ENCODE measurements at regions not wholly inside any gene's neighbourhood (a gene's known extent, or its start where the extent isn't known, plus 50 kb on each side); places are given as distances from the start of the nearest gene placed in this dataset.

DNA sequence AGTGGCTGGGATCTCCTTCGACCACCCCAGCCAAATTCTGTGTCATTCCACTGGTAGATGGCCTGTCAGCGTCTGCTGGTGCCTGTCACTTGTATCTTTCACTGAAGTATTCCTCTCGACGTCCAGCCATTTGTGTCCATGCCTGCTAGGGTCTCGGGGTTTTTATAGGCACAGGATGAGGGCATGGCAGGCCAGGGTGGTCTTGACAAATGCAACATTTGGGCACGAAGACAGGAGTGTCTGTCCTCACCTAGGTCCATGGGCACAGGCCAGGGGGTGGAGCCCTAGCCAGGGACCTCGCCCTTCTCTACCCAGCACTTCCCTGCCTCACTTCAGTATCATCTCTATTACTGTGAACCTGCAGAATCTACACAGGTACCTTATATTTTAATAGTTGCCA lies 2223.9 kb upstream of the ACO1 start:
- intact Hi-C loops (cut with DNase I): no loop called here
- DNase-seq: no peak

DNA sequence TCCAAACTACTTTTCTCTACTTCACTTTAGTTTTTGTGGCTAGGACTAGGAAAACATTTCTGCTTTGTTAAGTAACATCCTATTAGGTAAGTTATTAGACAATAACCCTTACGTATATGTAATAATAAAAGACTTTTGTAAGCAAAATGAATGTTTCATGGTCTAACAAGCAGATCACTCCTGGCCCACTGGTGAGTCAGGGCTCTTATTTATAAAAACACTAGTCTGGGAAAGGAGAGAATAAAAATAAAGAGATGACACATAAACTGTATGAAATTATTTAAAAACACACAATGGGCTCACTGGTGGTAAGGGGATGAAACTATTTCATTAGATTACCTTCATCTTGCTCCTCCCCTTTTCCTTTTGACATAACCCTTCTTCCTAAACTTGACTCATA lies 2212.2 kb upstream of the ACO1 start:
- no peak for DNase-seq
- no peak overlapping the region for H3K4me3 ChIP-seq

More for the DNA sequence above, 2223.9 kb upstream of the ACO1 start:
- Histone ChIP-seq H3K27me3 (ENCODE audit: low read depth) (no peaks in the 10 kb centered on the region), H3K27ac (no peak overlapping the region), H3K4me3 (no peak overlapping the region), H3K36me3 (no peaks in the 10 kb centered on the region), H3K9me3 (no peaks in the 10 kb centered on the region), H3K4me1 (no peaks in the 10 kb centered on the region)
- no peak for ATAC-seq
- TF ChIP-seq, protein P1, sequence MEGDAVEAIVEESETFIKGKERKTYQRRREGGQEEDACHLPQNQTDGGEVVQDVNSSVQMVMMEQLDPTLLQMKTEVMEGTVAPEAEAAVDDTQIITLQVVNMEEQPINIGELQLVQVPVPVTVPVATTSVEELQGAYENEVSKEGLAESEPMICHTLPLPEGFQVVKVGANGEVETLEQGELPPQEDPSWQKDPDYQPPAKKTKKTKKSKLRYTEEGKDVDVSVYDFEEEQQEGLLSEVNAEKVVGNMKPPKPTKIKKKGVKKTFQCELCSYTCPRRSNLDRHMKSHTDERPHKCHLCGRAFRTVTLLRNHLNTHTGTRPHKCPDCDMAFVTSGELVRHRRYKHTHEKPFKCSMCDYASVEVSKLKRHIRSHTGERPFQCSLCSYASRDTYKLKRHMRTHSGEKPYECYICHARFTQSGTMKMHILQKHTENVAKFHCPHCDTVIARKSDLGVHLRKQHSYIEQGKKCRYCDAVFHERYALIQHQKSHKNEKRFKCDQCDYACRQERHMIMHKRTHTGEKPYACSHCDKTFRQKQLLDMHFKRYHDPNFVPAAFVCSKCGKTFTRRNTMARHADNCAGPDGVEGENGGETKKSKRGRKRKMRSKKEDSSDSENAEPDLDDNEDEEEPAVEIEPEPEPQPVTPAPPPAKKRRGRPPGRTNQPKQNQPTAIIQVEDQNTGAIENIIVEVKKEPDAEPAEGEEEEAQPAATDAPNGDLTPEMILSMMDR (IDR thresholded peaks at IDR 0.05): no peak

DNA sequence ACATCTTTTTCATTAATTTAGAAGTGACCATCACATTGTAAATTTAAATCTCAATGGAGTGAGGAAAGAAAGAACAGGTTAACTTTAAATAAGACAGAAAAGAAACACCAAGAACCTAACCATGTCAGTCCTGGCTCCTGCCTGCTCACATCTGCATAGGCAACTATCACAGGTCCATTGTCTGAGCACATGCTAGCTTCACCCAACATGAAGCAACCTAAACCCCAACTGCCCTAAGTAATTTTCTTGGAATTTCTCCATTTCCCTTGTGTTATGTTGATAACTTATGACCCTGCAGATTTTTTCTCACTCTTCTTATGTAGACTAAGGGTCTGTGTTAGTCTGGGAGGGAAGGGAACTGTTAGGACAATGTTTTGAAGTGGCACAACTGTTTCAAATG lies 2205.8 kb upstream of the ACO1 start:
- DNase-seq (no peak), ATAC-seq (no peak)
- TF ChIP-seq, protein P1 (IDR thresholded peaks at IDR 0.05): no peak

More for the DNA sequence above, 2212.2 kb upstream of the ACO1 start:
- intact Hi-C loops (cut with DNase I): no loop called here
- Histone ChIP-seq H3K4me1 (no peaks in the 10 kb centered on the region), H3K27me3 (ENCODE audit: low read depth) (no peaks in the 10 kb centered on the region), H3K9me3 (peaks cover 6% of the 10 kb centered on the region), H3K36me3 (no peaks in the 10 kb centered on the region), H3K27ac (no peak overlapping the region)
- TF ChIP-seq, protein P1 (IDR thresholded peaks at IDR 0.05): no peak
- no peak for ATAC-seq

DNA sequence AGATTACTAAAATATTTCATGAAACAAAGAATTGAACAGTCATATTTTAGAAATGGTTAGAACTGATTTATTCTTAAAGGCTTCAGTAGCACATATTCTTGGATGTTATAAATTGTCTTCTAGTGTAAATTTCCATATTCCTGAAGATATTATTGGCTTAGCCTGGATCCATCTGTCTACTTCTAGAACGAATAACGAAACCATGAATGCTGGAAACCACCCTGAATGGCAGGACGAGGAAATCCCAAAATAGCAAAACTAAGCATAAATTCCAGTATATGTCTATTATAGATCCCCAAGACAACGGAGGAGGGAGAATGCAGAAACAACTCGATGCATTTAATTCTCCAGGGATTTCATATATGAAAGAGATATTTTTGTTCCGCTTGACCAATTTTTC lies 2191.0 kb upstream of the ACO1 start:
- Histone ChIP-seq H3K4me1 (no peaks in the 10 kb centered on the region), H3K4me3 (no peak overlapping the region), H3K36me3 (no peaks in the 10 kb centered on the region), H3K27ac (no peak overlapping the region), H3K27me3 (ENCODE audit: low read depth) (no peaks in the 10 kb centered on the region), H3K9me3 (peaks cover 10% of the 10 kb centered on the region)
- no peak for ATAC-seq
- intact Hi-C loops (cut with DNase I): no loop called here
- TF ChIP-seq, protein P1 (IDR thresholded peaks at IDR 0.05): no peak
- no peak for DNase-seq

More for the DNA sequence above, 2205.8 kb upstream of the ACO1 start:
- intact Hi-C loops (cut with DNase I): no loop called here
- no peaks in the 10 kb centered on the region for H3K9me3 ChIP-seq
- no peaks in the 10 kb centered on the region for H3K4me1 ChIP-seq
- H3K4me3 ChIP-seq: no peak overlapping the region
- no peaks in the 10 kb centered on the region for H3K27me3 ChIP-seq (ENCODE audit: low read depth)
- no peak overlapping the region for H3K27ac ChIP-seq
- no peaks in the 10 kb centered on the region for H3K36me3 ChIP-seq

DNA sequence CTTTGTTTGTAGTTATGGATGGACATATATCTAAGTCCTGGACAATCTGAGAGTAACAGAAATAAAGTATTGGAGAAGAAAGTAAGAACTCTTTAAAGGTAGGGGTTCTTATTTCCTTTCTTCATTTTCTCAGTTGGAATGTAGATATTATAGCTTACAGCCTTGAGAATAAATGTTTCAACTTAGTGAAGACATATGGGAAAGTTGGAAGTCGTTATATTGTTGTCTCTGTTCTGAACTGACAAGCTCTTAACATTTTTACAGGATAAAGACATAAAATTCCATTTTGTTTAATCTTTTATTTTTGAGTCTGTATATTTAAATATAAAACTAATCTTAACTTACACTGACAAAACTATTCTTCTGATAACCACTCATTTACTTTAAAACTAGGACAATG lies 2187.5 kb upstream of the ACO1 start:
- H3K27me3 ChIP-seq (ENCODE audit: low read depth): no peaks in the 10 kb centered on the region
- H3K9me3 ChIP-seq: no peaks in the 10 kb centered on the region
- intact Hi-C loops (cut with DNase I): no loop called here
- no peaks in the 10 kb centered on the region for H3K36me3 ChIP-seq
- H3K4me1 ChIP-seq: no peaks in the 10 kb centered on the region
- DNase-seq (no peak), ATAC-seq (no peak)
- no peak overlapping the region for H3K4me3 ChIP-seq
- H3K27ac ChIP-seq: no peak overlapping the region
- TF ChIP-seq, protein P1 (IDR thresholded peaks at IDR 0.05): no peak

DNA sequence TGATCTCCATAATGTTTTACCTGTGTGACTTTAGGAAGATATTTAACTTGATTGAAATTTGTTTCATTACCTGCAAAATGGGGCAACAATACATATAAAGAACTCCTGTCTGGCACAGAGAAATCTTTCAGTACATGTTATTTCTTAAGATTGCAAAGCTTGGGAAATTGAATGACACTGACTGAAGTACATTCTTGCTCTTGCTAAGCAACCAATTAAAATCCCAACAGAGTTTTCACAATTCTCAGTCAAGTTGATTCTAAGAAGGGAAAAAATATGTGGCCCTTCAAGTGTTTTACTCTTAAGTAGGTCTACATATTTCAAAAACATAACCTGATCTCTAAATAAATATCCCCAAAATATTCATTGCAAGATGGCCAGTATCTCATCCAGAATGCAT lies 2187.0 kb upstream of the ACO1 start:
- no peaks in the 10 kb centered on the region for H3K36me3 ChIP-seq
- intact Hi-C loops (cut with DNase I): no loop called here
- ATAC-seq (peak in 1 of 2 donors; percentile 35), DNase-seq (no peak)
- H3K27ac ChIP-seq: no peak overlapping the region
- H3K9me3 ChIP-seq: no peaks in the 10 kb centered on the region
- H3K4me3 ChIP-seq: no peak overlapping the region
- no peaks in the 10 kb centered on the region for H3K27me3 ChIP-seq (ENCODE audit: low read depth)
- H3K4me1 ChIP-seq: no peaks in the 10 kb centered on the region
- TF ChIP-seq, protein P1 (IDR thresholded peaks at IDR 0.05): no peak
